HCT116 (cell line): ENCODE measurements at regions not wholly inside any gene's neighbourhood (a gene's known extent, or its start where the extent isn't known, plus 50 kb on each side); places are given as distances from the start of the nearest gene placed in this dataset.

Experiments
- ATAC-seq: fragments of 200-7000 bp; cut with Tn5 transposase; 2 replicates; pipeline ENCODE4 v1.9.1; 2020; ENCODE audit warnings: mild to moderate bottlenecking, moderate library complexity
- BruUV-seq: library from RNA; stranded (reverse); fragments of 400-500 nt; replicated peaks from 2 replicates; lab custom pipeline; 2021; lab: Mats Ljungman, UMichigan
- CTCF ChIA-PET: fragments of 300-600 bp; sonication (Branson Sonifier 250); formaldehyde crosslinking; loops from one replicate; lab custom pipeline; 2021; ENCODE audit warnings: antibody characterized with exemption; lab: Charles Lee
- POLR2A ChIA-PET: fragments of 300-600, 350-600 bp; sonication (Branson Sonifier 250); formaldehyde crosslinking; loops from one replicate; lab custom pipeline; 2021; ENCODE audit warnings: antibody characterized with exemption; lab: Charles Lee
- RAD21 ChIA-PET, 2 experiments: fragments of 300-600 bp; sonication (Branson Sonifier 250); formaldehyde crosslinking; loops; one replicate each; lab custom pipeline; 2023; ENCODE audit warnings: low total read pairs in 2 of 2; ENCODE audit not compliant: uncharacterized antibody in 2 of 2, unreplicated experiment in 2 of 2, low non-redundant PET in 1 of 2; lab: Charles Lee
- DNase-seq: peaks from one replicate; pipeline ENCODE4 v3.0.0-alpha.2; 2010; ENCODE audit warnings: low read depth, low spot score
- H2AFZ ChIP-seq: fragments of 200-600 bp; shearing (Covaris generic), sonication (generic); 2 replicates; pipeline ENCODE4 v1.6.1; 2017; ENCODE audit warnings: low read depth, mixed run types, mixed read lengths, antibody characterized with exemption, low read length; ENCODE audit not compliant: poor library complexity, severe bottlenecking
- H3K27ac ChIP-seq: 2 replicates; pipeline ENCODE4 v1.5.1; 2012; ENCODE audit warnings: low read depth, low read length
- H3K27me3 ChIP-seq: fragments of 200-600 bp; sonication (generic); 2 replicates; pipeline ENCODE4 v1.6.1; 2016; ENCODE audit warnings: mixed run types, low read length, mixed read lengths; ENCODE audit not compliant: insufficient read depth
- H3K36me3 ChIP-seq, 2 experiments: fragments of 200-500 bp in 1 of 2; fragments of 200-600 bp in 1 of 2; sonication (Bioruptor generic) in 1 of 2; sonication (generic) in 1 of 2; 2 replicates each; pipeline versions ENCODE4 v1.5.1 to v1.6.1; 2014 to 2016; ENCODE audit warnings: low read length in 2 of 2, inconsistent platforms in 1 of 2, mixed read lengths in 1 of 2, mixed run types in 1 of 2; ENCODE audit not compliant: insufficient read depth in 2 of 2, control insufficient read depth in 1 of 2
- H3K4me1 ChIP-seq, 2 experiments: fragments of 200-600 bp in 1 of 2; sonication (generic) in 1 of 2; 2 replicates each; pipeline versions ENCODE4 v1.5.1 to v1.6.1; 2012 to 2017; ENCODE audit warnings: low read length in 2 of 2, inconsistent platforms in 1 of 2, mild to moderate bottlenecking in 1 of 2, mixed read lengths in 1 of 2, mixed run types in 1 of 2, moderate library complexity in 1 of 2; ENCODE audit not compliant: insufficient read depth in 2 of 2, control insufficient read depth in 1 of 2
- H3K4me2 ChIP-seq: fragments of 200-600 bp; sonication (generic); 2 replicates; pipeline ENCODE4 v1.6.1; 2017; ENCODE audit warnings: mixed run types, low read length, mixed read lengths
- H3K4me3 ChIP-seq, 2 experiments: fragments of 200-600 bp in 1 of 2; sonication (generic) in 1 of 2; replicated peaks in 1 of 2; 2 replicates each; pipeline ENCODE4 v1.5.1; 2011 to 2016; ENCODE audit warnings: low read length in 2 of 2, control low read depth in 1 of 2, low read depth in 1 of 2, mild to moderate bottlenecking in 1 of 2, mixed read lengths in 1 of 2, mixed run types in 1 of 2
- H3K79me2 ChIP-seq: fragments of 200-600 bp; sonication (generic); 2 replicates; pipeline ENCODE4 v1.6.1; 2017; ENCODE audit warnings: mild to moderate bottlenecking, mixed run types, low read length, moderate library complexity, mixed read lengths; ENCODE audit not compliant: insufficient read depth
- H3K9ac ChIP-seq: fragments of 200-600 bp; sonication (generic); 2 replicates; pipeline ENCODE4 v1.6.1; 2016; ENCODE audit warnings: low read length, mixed read lengths
- H3K9me2 ChIP-seq: fragments of 200-600 bp; sonication (generic), shearing (Covaris generic); 2 replicates; pipeline ENCODE4 v1.6.1; 2017; ENCODE audit warnings: mixed run types, mild to moderate bottlenecking, moderate library complexity; ENCODE audit not compliant: insufficient read depth
- H3K9me3 ChIP-seq, 2 experiments: fragments of 200-500 bp in 1 of 2; fragments of 200-600 bp in 1 of 2; sonication (Bioruptor generic) in 1 of 2; sonication (generic) in 1 of 2; 2 replicates each; pipeline ENCODE4 v1.6.1; 2014 to 2017; ENCODE audit warnings: low read length in 2 of 2, mixed read lengths in 2 of 2, inconsistent platforms in 1 of 2, low read depth in 1 of 2, mild to moderate bottlenecking in 1 of 2, mixed run types in 1 of 2, moderate library complexity in 1 of 2; ENCODE audit not compliant: control insufficient read depth in 1 of 2, insufficient read depth in 1 of 2
- H4K20me1 ChIP-seq: fragments of 200-600 bp; sonication (generic), shearing (Covaris generic); 2 replicates; pipeline ENCODE4 v1.6.1; 2017; ENCODE audit warnings: mixed run types, mild to moderate bottlenecking, moderate library complexity; ENCODE audit not compliant: insufficient read depth
- CBX3 ChIP-seq: IDR thresholded peaks from 2 replicates; pipeline ENCODE4 v1.6.1; 2012; ENCODE audit warnings: low read depth
- CEBPB ChIP-seq: IDR thresholded peaks from 2 replicates; pipeline ENCODE4 v1.6.1; 2012; ENCODE audit warnings: low read depth
- ELF1 ChIP-seq: IDR thresholded peaks from 2 replicates; pipeline ENCODE4 v1.6.1; 2012; ENCODE audit warnings: low read depth, borderline replicate concordance
- EZH2 ChIP-seq: fragments of 200-600 bp; sonication (generic); IDR thresholded peaks from 2 replicates; pipeline ENCODE4 v1.6.1; 2017; ENCODE audit warnings: antibody characterized with exemption, mixed run types
- EZH2phosphoT487 ChIP-seq: fragments of 200-600 bp; IDR thresholded peaks from 2 replicates; pipeline ENCODE4 v1.6.1; 2018; ENCODE audit warnings: antibody characterized with exemption, borderline replicate concordance
- JUND ChIP-seq: IDR thresholded peaks from 2 replicates; pipeline ENCODE4 v1.6.1; 2012
- SIN3A ChIP-seq: IDR thresholded peaks from 2 replicates; pipeline ENCODE4 v1.6.1; 2012; ENCODE audit warnings: low read depth
- SP1 ChIP-seq: IDR thresholded peaks from 2 replicates; pipeline ENCODE4 v1.6.1; 2012; ENCODE audit warnings: low read depth
- TCF7L2 ChIP-seq: IDR thresholded peaks from 2 replicates; pipeline ENCODE4 v1.7.0; 2011; ENCODE audit warnings: borderline replicate concordance, inconsistent platforms; ENCODE audit not compliant: insufficient read depth, insufficient read length; ENCODE audit errors: extremely low read depth
- YY1 ChIP-seq: IDR thresholded peaks from 2 replicates; pipeline ENCODE4 v1.6.1; 2011; ENCODE audit warnings: low read length, low read depth, moderate library complexity, mild to moderate bottlenecking; ENCODE audit not compliant: insufficient replicate concordance; ENCODE audit errors: extremely low read depth
- ZFX ChIP-seq: fragments of 450-650 bp; IDR thresholded peaks from 2 replicates; pipeline ENCODE4 v1.6.1; 2017
- ZNF274 ChIP-seq: fragments of 200-500 bp; sonication (Bioruptor generic); IDR thresholded peaks from 2 replicates; pipeline ENCODE4 v1.6.1; 2014; ENCODE audit warnings: mild to moderate bottlenecking, low read depth, low read length, inconsistent platforms
- intact Hi-C: fragments of 100-400 bp; cut with micrococcal nuclease; formaldehyde crosslinking; loops from 2 replicates; pipeline ENCODE4 v1.10.0; 2022
- TF ChIP-seq, protein P1 (sequence below), 3 experiments: fragments of 200-600 bp in 1 of 3; sonication (generic) in 1 of 3; IDR thresholded peaks in 2 of 3; conservative IDR thresholded peaks in 1 of 3; 2 replicates each; pipeline ENCODE4 v1.5.1; 2012 to 2017; ENCODE audit warnings: low read depth in 2 of 3, low read length in 2 of 3, antibody characterized with exemption in 1 of 3, borderline replicate concordance in 1 of 3, control low read depth in 1 of 3, mild to moderate bottlenecking in 1 of 3, mixed read lengths in 1 of 3, mixed run types in 1 of 3, moderate library complexity in 1 of 3; ENCODE audit not compliant: insufficient read depth in 1 of 3
- TF ChIP-seq, protein P2 (sequence below): IDR thresholded peaks from 2 replicates; pipeline ENCODE4 v1.6.1; 2011; ENCODE audit warnings: mild to moderate bottlenecking, low read length, moderate library complexity; ENCODE audit not compliant: insufficient replicate concordance; ENCODE audit errors: extremely low read depth

DNA sequence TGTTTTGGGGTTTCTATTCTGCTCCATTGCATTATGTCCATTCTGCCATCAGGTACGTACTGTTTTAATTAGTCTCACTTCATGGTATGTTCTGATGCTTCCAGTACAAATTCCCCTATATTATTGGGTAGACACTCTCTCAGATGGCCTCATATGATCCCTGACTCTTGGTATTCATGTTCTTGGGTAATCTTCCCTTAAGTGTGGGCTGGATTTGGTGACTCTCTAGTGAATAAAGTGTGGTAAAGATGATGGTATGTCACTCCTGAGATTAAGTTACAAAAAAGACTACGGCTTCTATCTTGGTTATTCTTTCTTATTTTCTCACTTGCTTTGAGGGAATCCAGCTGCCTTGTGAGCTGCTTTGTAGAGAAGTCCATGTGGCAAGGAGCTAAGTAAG lies 89.6 kb upstream of the TBC1D5 start:
- Histone ChIP-seq H3K9ac (no peak overlapping the region), H3K27me3 (no peaks in the 10 kb centered on the region), H3K9me2 (no peaks in the 10 kb centered on the region)
- POLR2A ChIA-PET: no interaction called here
- TF ChIP-seq, protein P1, sequence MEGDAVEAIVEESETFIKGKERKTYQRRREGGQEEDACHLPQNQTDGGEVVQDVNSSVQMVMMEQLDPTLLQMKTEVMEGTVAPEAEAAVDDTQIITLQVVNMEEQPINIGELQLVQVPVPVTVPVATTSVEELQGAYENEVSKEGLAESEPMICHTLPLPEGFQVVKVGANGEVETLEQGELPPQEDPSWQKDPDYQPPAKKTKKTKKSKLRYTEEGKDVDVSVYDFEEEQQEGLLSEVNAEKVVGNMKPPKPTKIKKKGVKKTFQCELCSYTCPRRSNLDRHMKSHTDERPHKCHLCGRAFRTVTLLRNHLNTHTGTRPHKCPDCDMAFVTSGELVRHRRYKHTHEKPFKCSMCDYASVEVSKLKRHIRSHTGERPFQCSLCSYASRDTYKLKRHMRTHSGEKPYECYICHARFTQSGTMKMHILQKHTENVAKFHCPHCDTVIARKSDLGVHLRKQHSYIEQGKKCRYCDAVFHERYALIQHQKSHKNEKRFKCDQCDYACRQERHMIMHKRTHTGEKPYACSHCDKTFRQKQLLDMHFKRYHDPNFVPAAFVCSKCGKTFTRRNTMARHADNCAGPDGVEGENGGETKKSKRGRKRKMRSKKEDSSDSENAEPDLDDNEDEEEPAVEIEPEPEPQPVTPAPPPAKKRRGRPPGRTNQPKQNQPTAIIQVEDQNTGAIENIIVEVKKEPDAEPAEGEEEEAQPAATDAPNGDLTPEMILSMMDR (IDR thresholded peaks at IDR 0.05 in 2 of 3, conservative IDR thresholded peaks at IDR 0.05 in 1 of 3; ENCODE audit: borderline replicate concordance in 1 of 3, insufficient read depth in 1 of 3, low read depth in 2 of 3, low read length in 2 of 3): no peak
- TF ChIP-seq EZH2: no peak
- TF ChIP-seq ZFX: no peak
- TF ChIP-seq SP1: no peak
- no peak for TF ChIP-seq ZNF274
- TF ChIP-seq TCF7L2: no peak
- no peak for TF ChIP-seq YY1
- TF ChIP-seq CEBPB: no peak
- TF ChIP-seq, protein P2, sequence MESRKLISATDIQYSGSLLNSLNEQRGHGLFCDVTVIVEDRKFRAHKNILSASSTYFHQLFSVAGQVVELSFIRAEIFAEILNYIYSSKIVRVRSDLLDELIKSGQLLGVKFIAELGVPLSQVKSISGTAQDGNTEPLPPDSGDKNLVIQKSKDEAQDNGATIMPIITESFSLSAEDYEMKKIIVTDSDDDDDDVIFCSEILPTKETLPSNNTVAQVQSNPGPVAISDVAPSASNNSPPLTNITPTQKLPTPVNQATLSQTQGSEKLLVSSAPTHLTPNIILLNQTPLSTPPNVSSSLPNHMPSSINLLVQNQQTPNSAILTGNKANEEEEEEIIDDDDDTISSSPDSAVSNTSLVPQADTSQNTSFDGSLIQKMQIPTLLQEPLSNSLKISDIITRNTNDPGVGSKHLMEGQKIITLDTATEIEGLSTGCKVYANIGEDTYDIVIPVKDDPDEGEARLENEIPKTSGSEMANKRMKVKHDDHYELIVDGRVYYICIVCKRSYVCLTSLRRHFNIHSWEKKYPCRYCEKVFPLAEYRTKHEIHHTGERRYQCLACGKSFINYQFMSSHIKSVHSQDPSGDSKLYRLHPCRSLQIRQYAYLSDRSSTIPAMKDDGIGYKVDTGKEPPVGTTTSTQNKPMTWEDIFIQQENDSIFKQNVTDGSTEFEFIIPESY: no peak
- TF ChIP-seq JUND: no peak
- no peak for TF ChIP-seq CBX3
- TF ChIP-seq SIN3A: no peak
- no peak for TF ChIP-seq ELF1
- no peak for TF ChIP-seq EZH2phosphoT487
- TF ChIP-seq, all 23 proteins: peak for 0
- ATAC-seq (no peak), DNase-seq (no peak)
- no peak overlapping the region for H3K27ac ChIP-seq
- BruUV-seq: no TSS peak
- no peaks in the 10 kb centered on the region for H3K9me3 ChIP-seq
- H3K4me2 ChIP-seq: no peak overlapping the region
- H4K20me1 ChIP-seq: no peaks in the 10 kb centered on the region
- CTCF ChIA-PET: interaction anchor here (2.4 kb wide), 1 partner anchor 9 kb away, joined by 15 read pairs; no protein-coding TSS in a partner anchor
- H3K36me3 ChIP-seq: no peaks in the 10 kb centered on the region
- RAD21 ChIA-PET: no interaction called here
- H3K4me3 ChIP-seq: no peak overlapping the region
- H3K79me2 ChIP-seq: no peaks in the 10 kb centered on the region
- intact Hi-C loops: no loop called here
- H2AFZ ChIP-seq: no peak overlapping the region
- peaks cover 0 to 7% of the 10 kb centered on the region in 2 experiments; a peak in 1 of 4 replicates for H3K4me1 ChIP-seq
